Stimulated activated CD4-positive, alpha-beta T cell treated with anti-CD3 and anti-CD28 coated beads, Interleukin-15, amount 100 ng/mL, for 1 hour (primary cell): ENCODE measurements at regions not wholly inside any gene's neighbourhood (a gene's known extent, or its start where the extent isn't known, plus 50 kb on each side); places are given as distances from the start of the nearest gene placed in this dataset.

Experiments used
- DNase-seq, 2 donors: peaks; one replicate each; pipeline ENCODE4 v3.0.0-alpha.2; 2020; ENCODE audit warnings: low read depth in 1 of 2, low spot score in 1 of 2

DNA sequence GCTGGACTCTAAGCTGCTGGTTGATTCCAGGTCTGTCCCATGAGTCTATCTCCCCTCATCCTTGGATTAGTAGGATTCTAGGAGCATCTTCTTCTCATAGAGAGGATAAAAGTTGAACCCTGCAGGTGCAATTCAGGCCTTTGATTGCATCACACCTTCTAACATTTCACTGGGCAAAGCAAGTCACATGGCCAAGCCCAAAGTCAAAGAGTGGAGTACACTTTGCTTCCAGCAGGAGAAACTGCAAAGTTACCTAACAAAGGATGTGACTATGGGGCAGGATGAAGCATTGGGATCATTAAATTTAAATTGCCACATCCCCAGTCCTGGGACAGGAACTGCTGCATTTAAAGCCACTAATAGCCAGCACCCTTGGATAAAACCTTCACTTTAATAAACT lies 51.0 kb upstream of the EGFLAM start:
- no peak for DNase-seq

DNA sequence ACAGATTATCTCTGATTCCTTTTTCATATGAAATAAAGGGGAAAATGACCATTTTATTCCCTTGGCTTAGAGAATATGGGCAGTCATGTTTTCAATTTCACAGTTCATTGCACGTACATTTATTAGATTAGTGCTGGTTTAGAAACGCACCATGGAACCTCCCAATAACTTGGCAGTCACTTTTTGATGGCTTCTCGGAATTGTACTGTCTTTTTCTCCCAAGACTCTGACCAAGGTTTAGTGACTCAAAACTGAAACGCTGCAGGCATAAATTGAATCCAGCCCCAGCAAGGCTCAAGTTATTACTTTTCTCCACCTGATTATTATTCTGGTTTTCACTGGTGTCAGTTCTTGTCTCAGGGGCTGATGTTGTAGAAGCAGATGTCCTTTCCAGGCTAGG lies 55.6 kb upstream of the EGFLAM start:
- no peak for DNase-seq

DNA sequence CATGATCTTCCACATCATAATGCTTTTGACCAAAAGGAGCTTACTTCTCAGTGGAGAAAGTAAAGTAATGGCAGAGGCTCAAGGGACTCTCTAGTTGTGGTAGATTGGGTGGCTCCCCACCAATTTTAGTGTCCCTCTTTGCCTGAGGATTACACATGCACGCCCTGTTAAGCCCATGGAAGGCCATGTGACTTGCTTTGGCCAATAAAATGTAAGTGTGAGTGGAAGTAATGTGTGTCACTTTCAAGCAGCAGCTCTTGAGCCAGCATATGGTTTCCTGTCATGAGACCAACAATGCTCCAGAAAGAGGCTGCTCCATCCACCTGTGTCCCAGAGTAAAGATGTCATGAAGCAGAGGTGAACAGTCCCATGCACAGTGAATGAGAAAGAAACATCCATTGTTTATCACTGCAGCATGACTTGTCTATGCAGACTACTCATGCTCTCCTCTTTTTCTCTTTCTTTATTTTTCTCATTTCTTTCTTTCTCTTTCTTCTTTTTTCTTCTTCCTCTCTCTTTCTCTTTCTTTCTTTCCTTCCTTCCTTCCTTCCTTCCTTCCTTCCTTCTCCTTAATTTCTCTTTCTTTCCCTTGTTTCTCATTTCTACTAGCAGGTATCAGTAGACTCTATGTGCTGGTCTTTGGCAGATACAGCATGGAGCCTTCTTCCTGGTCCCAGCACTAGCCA lies 57.3 kb upstream of the EGFLAM start:
- DNase-seq: no peak

DNA sequence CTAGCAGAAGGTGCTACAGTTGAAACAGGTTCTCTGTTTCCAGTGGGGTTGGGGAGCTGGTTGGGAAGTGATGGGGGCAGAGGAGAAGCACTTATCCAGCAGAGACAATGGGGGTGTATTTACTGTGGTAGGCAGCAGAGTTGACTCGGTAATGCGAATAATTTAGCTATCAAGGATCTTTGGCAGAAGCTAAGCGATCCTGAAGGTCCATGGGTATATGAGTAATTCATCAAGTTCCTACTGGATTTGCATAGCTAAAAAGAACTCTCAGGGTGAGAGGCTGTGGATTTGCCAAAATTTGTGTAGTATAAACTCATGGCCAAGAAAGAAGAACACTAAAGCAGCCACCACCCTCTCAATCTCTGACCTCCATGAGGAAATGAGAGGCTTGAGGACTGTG lies 61.2 kb upstream of the EGFLAM start:
- DNase-seq: no peak

DNA sequence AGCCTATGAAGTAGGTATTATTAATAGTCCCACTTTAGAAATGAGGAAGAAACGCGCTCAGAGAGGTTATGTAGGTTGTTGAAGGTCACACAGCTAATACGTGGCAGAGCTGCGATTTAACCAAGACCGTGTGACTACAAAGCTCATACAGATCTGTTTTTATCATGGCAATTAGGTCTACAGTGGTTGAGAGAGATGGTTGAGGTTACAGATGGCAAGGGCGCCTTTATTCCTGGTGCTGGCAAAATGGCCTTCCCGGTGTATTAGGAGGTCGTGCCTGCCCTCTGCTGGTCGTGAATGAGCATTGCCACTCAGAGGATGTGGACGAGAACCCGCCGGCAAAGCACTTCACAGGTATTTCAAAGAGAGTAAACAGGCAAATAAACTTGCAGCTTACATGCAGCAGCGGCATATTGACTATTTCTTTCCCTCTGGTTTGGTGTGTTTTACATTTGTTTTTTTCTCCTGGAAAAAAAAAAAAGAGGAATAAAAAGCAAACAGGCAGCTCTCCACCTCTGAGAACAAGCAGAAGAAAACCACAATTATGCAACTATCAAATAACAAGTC lies 65.3 kb upstream of the EGFLAM start:
- peak in 1 of 2 donors; percentile 26 for DNase-seq

DNA sequence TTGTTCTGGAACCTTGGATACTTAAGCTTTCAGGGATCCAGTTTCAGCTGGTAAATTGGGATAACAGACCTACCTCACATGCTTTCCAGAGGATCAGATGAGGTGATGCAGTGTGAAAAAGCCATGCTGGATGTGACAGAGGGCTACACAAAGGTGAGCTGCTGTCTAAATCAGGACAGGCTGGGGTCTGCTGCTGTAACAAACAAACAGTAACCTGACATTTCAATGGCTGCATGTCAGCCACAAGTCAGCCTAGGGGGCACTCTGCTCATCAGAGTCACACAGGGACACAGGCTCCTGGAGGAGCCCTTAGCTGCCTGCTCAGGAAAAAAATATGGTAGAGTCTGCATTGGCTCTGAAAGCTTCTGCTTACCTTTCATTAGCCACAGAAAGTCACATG lies 66.7 kb upstream of the EGFLAM start:
- no peak for DNase-seq

DNA sequence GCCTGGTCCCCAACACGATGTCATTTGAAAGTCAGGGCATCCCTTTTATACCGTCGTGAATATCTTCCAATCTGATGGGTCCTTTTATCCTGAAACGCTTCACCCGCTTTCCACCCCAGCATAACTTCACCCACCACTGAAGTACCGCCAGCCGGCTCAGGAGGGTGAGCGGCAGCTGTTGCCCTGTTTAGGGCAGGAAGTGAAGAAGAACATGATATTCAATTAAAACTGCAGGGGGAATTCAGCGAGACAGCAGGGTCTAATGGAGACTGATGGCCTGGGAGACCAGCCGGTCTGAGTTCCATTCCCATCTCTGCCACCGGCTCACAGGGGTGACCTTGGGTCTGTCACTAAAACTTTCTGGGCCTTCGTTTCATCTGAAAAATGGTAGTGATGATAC lies 68.2 kb upstream of the EGFLAM start:
- DNase-seq: no peak

DNA sequence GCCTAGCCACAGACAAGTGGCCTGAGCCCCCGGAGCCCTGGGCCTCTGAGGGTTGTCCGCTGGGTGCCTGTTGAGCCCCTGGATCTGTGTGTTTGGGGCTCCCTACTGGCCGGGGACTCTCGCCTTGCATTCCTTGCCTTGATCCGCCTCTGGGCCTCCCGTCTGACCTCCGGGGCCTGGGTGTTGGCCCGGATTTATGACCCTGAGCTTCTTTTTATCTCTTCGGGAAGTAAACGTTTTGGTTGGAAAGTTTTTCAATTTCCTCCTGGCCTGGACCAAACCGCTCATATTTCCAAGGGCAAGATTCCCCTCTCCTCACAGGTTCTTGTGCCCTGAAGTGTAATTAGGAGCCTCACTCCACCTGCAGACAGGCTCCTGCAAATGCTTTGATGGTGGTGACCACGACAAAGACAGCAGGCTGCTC lies 69.3 kb upstream of the EGFLAM start:
- DNase-seq: no peak

DNA sequence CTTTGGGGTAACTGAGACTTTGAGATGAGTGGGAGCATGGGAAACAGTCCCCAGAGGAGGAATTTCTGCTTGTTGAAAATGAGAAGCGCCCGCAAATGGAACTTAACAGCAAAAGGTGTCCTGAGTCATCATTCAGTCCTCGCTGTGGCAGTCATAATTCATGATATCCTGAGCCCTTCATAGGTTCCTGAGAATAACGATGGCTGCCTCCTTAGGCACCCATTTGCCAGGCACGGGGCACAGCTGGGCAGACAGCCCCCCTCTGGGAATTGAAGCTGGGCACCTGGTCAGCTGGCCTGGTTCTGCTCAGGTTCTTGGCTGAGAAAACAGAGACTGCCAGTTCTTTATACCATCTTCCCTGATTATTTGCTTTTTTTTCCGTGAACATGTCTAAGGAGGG lies 69.8 kb upstream of the EGFLAM start:
- DNase-seq: no peak

DNA sequence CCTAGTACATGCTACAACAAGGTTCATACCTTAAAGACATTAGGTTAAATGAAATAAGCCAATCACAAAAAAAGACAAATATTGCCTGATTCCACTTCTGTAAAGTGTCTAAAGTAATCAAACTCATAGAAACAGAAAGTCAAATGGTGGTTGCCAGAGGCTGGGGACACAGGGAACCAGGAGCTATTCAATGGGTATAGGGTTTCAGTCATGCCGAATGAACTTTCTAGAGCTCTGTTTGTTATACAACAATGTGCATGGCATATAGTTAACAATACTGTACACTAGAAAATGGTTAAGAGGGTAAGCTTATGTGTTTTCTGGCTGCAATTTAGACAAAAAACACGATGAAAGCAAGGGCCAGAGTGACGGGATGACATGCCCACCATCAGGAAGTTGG lies 70.8 kb upstream of the EGFLAM start:
- DNase-seq: no peak

DNA sequence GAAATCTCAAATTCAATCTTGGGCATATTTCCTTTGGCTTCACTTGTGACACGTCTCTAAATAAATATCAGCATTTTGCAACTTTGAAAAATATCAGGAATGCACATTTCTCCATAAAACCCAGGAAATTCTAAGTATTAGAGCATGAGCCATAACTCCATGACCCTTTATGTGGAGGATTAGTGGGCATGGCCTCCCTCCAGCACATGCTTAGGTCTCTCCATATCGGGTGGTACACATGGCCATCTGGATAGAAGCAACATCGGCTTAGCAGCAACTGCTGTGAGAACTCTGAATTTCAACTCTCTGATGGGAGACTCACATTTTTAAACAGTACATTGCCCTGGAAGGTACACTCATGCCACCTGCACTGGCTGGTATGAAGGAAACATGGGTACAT lies 73.7 kb upstream of the EGFLAM start:
- no peak for DNase-seq

DNA sequence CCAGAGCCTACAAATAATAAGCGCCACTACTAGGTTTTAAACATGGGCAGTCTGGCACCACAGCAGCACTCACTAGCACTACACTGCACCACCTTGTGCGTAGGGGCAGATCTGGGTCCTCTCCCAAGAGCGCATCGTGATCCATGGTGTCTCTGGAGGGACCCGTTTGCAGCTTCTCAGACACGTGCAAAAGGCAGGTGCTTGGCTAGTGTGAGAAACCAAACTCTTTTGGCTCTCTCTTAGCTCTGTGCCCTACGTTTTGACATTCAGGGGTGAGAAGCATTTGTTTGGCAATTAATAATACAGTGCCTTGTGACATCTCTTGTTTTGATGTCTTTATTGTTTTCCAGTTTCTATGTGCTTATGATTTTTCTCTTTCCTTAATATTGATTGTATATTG lies 75.4 kb upstream of the EGFLAM start:
- no peak for DNase-seq

DNA sequence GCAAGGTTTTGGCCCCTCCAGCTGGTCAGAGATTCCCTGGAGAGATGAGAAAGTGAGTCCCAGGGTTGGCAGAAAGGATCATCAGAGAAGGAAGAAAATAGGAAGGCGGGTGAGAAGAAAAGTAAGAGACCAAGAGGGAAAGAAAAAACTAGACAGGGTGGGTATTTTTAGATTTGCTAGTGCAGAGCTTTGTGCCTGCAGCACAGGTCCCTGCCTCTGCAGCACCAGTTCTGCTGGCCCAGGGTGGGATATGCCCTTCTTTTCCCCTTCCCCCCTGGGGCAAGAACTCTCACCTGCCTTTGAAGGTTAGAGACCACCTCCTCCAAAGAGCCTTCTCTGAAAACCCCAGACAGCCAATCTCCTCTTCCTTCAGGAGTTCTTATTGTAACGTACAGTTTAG lies 90.3 kb upstream of the EGFLAM start:
- DNase-seq: no peak

DNA sequence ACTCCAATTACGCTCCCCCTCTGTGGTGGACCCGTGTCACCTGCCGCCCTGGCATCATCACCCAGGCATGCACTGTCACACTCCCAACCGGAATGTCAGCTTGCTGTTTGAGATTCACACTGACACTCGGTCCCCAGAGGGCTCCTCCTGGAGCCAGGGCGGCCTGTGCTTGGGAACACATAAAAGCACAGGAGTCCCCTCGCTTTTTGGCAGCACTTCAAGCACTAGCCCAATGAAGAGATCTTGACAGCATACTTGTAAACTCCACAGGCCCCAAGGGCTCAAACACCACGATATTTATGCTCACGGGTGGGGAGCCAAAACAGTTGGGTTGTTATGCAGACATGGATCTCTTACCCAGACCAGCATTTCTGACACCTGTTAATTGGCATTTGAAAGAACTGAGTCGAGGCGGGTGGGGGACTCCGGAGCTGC lies 90.8 kb upstream of the EGFLAM start:
- no peak for DNase-seq

DNA sequence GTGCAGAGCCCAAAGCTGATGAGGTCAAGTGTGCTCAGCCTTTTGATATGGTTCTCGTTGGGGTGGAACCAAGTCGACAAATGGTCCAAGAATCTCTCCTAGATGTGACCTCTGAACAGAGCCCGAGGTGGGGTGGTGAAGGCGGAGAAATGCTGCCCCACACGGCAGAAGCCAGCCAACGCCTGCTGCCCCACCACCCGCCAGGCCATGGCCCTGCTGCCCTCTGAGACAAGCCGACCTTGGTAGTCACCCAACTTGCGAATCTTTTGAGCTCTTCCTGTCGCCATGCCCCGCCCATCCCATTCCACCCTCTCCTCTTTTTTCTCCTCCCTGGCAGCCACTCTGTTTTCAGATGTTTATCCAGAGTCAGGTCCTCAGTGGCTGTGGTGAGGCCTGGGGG lies 91.5 kb upstream of the EGFLAM start:
- no peak for DNase-seq

DNA sequence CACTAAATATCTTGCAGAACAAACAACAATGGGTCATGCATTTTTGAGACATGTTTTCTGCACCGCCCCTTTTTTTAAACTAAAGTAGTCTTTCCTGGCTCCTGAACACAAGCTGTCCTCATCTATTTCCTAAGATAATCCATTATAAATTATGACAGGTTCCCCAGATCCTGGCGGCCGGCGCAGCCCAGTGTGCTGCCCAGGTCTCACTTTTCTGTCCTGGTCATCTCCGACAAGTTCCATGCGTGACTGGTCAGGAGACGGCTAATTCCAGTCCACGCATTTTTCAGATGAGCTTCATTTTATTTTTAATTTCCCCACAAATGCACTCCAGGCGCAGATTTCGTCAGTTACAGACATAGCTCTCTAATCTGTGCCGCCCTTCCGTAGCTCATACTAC lies 92.9 kb upstream of the EGFLAM start:
- no peak for DNase-seq

DNA sequence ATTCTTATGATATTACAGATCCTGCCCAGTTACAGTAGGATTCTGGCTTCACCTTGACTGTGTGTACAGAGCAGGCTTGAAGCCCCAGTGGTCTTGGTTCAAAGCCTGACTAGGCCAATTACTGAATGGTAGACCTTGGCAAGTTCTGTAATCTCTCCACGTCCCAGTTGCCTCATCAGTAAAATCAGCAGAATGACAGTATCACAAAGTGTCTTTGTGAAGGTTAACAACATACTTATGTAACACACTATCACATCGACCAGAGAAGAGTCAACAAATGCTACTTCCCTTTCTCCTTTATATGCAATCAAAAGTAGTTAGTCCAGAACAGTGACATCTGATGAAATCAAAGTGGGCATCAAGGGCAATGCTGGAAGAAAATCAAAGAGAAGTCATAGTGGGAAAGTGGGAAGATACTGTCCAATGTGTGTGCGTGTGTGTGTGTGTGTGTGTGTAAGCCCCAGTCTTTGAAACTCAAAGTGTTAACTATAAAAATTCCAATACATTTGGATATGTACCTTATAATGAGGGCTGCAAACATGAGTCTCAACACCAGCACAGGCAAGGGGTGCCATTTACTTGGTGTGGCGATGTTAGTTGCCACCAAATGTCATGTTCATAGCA lies 93.5 kb upstream of the EGFLAM start:
- no peak for DNase-seq

DNA sequence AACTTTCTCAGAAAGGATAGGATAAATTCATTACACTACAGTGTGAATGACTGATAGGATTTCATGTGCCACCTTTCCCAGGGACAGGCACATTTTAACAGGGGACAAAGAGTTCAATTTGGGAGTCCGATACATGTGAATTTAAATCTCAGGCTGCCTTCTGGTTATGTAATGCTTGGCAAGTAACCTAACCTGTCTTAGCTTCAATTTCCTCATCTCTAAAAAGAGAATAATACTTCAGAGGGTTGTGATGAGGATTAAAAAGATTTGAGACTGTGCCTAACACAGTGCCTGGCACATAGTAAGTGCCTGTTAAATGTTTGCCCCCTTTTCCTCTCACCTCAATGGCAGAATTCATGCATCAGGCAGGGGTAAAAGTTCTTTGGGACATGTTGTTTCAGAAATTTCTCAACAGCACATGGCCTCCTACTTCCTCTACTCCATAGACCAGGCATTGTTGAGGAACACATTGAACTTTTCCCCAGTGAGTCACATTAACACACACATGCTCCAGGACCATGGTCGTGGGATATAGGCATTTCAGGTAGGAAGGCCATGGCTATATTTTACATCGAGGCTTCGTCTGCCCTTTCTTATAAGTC lies 94.6 kb upstream of the EGFLAM start:
- no peak for DNase-seq

DNA sequence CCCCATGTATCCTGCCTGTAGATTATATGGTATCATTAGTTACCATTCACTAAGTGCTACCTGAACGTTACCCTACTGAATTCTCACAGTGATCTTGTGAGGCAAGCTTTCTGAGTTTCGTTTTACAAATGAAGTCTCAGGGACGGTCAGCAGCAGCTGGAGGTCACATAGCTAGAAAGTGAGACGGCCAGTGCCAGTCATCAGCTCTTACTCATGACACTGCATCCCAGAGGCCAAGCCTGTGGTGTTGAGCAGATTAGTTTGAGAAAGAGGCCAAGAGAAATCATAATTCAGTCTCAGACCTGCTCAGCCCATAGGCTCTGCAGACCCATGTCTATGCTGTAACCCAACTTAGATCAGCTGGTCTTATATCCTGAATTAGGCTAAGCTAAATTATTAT lies 95.7 kb upstream of the EGFLAM start:
- no peak for DNase-seq

DNA sequence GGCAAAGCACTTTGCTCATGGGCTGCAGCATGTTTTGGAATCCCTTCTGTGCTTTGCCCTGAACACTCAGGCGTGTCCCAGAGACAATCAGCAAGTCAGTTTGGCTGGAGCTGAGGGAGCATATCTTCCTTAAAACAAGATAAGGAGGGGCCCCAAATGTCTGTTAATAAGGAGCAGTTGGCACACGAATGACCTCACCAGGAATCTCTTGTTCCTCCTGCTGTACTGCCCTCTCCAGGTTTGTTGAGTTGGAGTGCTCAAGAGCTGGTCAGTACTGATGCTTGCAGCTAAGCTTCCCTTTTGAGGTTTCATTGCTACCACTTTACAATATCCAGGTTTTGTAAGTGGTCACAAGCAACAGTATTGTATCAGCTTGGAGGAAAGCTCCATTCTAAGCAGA lies 101.3 kb upstream of the EGFLAM start:
- DNase-seq: no peak

DNA sequence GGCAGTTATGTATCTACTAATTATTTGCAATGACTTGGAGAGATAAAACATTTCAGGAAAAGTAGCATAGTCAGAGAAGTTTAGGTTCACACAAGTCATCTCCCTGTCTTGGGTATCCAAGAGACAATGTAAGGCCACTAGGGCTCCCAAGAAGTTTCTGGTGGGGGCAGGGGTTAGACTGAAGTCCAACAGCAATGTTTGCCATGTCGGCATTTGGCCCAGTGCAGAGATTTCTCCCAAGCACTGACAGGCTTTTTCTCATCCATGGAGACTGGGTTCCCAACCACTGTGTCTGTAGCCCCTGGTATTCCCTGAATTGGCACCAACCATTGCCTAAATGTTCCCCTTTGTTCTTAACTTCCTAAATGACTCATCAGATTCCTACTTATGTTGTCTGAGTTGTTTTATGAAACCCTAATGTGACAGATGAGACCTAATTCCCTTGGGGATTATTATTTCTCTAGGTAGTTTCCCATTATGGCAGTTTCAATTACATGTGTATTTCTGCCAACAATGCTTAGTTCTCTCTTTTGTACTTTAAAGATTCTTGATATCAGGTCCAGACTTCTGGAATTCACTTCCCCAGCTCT lies 103.6 kb upstream of the EGFLAM start:
- no peak for DNase-seq

DNA sequence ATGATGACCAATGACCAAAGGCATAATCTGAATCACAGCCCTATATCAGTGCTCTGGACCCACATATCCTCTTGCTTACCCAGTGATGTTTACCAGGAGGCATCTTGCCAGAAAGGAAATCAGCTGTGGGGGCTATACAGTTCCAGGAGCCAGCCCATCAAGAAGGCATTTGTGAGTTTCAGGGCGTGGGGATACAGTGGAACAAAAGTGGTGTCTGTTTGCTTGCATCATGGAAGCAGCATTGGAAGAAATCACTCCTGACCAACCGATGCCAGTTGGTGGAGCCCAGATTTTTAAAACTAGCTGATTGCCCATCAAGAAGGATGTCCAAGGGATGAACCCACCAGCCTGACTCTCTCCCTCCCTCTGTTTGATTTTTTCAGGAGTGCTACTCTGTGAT lies 106.5 kb upstream of the EGFLAM start:
- no peak for DNase-seq
